IPS DF 6.9 (cell line): ENCODE measurements at regions not wholly inside any gene's neighbourhood (a gene's known extent, or its start where the extent isn't known, plus 50 kb on each side); places are given as distances from the start of the nearest gene placed in this dataset.
"Not testable (repeated sequence)": the region's sequence is repeated elsewhere in the genome, so short reads cannot be mapped to it uniquely, and the experiment has no call there.

Experiments
- DNase-seq: peaks from one replicate; pipeline ENCODE4 v3.0.0-alpha.2; 2013; ENCODE audit warnings: low read depth, low spot score
- H3K27ac ChIP-seq: one replicate; pipeline ENCODE4 v1.5.1; 2013; ENCODE audit warnings: low read length, control low read depth
- H3K27me3 ChIP-seq: 2 replicates; pipeline ENCODE4 v1.6.1; 2013; ENCODE audit warnings: mild to moderate bottlenecking, low read length; ENCODE audit not compliant: control insufficient read depth, insufficient read depth
- H3K36me3 ChIP-seq: 2 replicates; pipeline ENCODE4 v1.6.1; 2013; ENCODE audit warnings: low read length; ENCODE audit not compliant: control insufficient read depth, insufficient read depth
- H3K4me1 ChIP-seq: 2 replicates; pipeline ENCODE4 v1.6.1; 2013; ENCODE audit warnings: low read length; ENCODE audit not compliant: control insufficient read depth, insufficient read depth
- H3K4me3 ChIP-seq: 2 replicates; pipeline ENCODE4 v1.5.1; 2013; ENCODE audit warnings: mild to moderate bottlenecking, low read length
- H3K9me3 ChIP-seq: 2 replicates; pipeline ENCODE4 v1.6.1; 2013; ENCODE audit warnings: low read length, inconsistent platforms; ENCODE audit not compliant: control insufficient read depth, insufficient read depth
- WGBS: extraction: QIAGEN DNeasy Blood & Tissue Kit; methylation state at CpG from one replicate; pipeline ENCODE4 v1.1.7; 2013; ENCODE audit warnings: mixed read lengths, missing lambda C conversion rate; ENCODE audit not compliant: insufficient read length, insufficient coverage; 5-methylcytosine and 5-hydroxymethylcytosine counted together

- Histone ChIP-seq H3K4me3 (no peak overlapping the region), H3K9me3 (no peaks in the 10 kb centered on the region), H3K4me1 (no peaks in the 10 kb centered on the region), H3K27me3 (no peaks in the 10 kb centered on the region), H3K27ac (no peak overlapping the region), H3K36me3 (no peaks in the 10 kb centered on the region)
- no peak for DNase-seq
- no CpG with 5 or more reads among the region's 2 CpGs for WGBS
These were observed 448.5 kb downstream of the NXPH1 start for GRCh38 chr7:8881916-8882315.

GRCh38 chr7:8885480-8886000, 452.1 kb downstream of the NXPH1 start:
- no peak overlapping the region for H3K27ac ChIP-seq
- H3K27me3 ChIP-seq, result no peaks in the 10 kb centered on the region
- no peaks in the 10 kb centered on the region for H3K9me3 ChIP-seq
- no peak for DNase-seq
- H3K4me1 ChIP-seq, result no peaks in the 10 kb centered on the region
- no peak overlapping the region for H3K4me3 ChIP-seq
- no peaks in the 10 kb centered on the region for H3K36me3 ChIP-seq

GRCh38 chr7:8890346-8890745, 456.9 kb downstream of the NXPH1 start:
- H3K27me3 ChIP-seq, H3K4me3 ChIP-seq, DNase-seq, H3K36me3 ChIP-seq, H3K27ac ChIP-seq, H3K4me1 ChIP-seq, H3K9me3 ChIP-seq: not testable (repeated sequence)
- WGBS, result no CpG with 5 or more reads among the region's 30 CpGs

- H3K27me3 ChIP-seq, result no peaks in the 10 kb centered on the region
- H3K36me3 ChIP-seq, result no peaks in the 10 kb centered on the region
- H3K4me3 ChIP-seq, result no peak overlapping the region
- no CpG with 5 or more reads among the region's 2 CpGs for WGBS
- H3K27ac ChIP-seq, result no peak overlapping the region
- no peaks in the 10 kb centered on the region for H3K4me1 ChIP-seq
- H3K9me3 ChIP-seq, result no peaks in the 10 kb centered on the region
- no peak for DNase-seq
These were observed 460.4 kb downstream of the NXPH1 start for GRCh38 chr7:8893775-8894174.

GRCh38 chr7:8906396-8907075, 473.1 kb downstream of the NXPH1 start:
- 100% methylated on average over 1 of the region's 6 CpGs for WGBS
- DNase-seq, result no peak
- no peaks in the 10 kb centered on the region for H3K4me1 ChIP-seq
- no peaks in the 10 kb centered on the region for H3K36me3 ChIP-seq
- H3K9me3 ChIP-seq, result no peaks in the 10 kb centered on the region
- no peak overlapping the region for H3K27ac ChIP-seq
- no peaks in the 10 kb centered on the region for H3K27me3 ChIP-seq
- no peak overlapping the region for H3K4me3 ChIP-seq

GRCh38 chr7:8908889-8909288, 475.5 kb downstream of the NXPH1 start:
- Histone ChIP-seq H3K4me3 (no peak overlapping the region), H3K27me3 (no peaks in the 10 kb centered on the region), H3K4me1 (no peaks in the 10 kb centered on the region), H3K9me3 (no peaks in the 10 kb centered on the region), H3K27ac (no peak overlapping the region), H3K36me3 (no peaks in the 10 kb centered on the region)
- no CpG with 5 or more reads among the region's 1 CpG for WGBS
- no peak for DNase-seq

- Histone ChIP-seq H3K27me3 (no peaks in the 10 kb centered on the region), H3K4me3 (no peak overlapping the region), H3K4me1 (no peaks in the 10 kb centered on the region), H3K36me3 (no peaks in the 10 kb centered on the region), H3K27ac (no peak overlapping the region), H3K9me3 (no peaks in the 10 kb centered on the region)
- WGBS, result no CpG with 5 or more reads among the region's 2 CpGs
- no peak for DNase-seq
These were observed 480.3 kb downstream of the NXPH1 start for GRCh38 chr7:8913682-8914081.

- Histone ChIP-seq H3K9me3 (no peaks in the 10 kb centered on the region), H3K36me3 (no peaks in the 10 kb centered on the region), H3K4me1 (peaks cover 2% of the 10 kb centered on the region; the same call in 1 of the 2 replicates), H3K4me3 (no peak overlapping the region), H3K27me3 (no peaks in the 10 kb centered on the region), H3K27ac (no peak overlapping the region)
- DNase-seq, result no peak
- WGBS, result no CpG with 5 or more reads among the region's 1 CpG
These were observed 488.4 kb downstream of the NXPH1 start for GRCh38 chr7:8921807-8922206.

- no peaks in the 10 kb centered on the region for H3K9me3 ChIP-seq
- H3K27ac ChIP-seq, result no peak overlapping the region
- H3K36me3 ChIP-seq, result no peaks in the 10 kb centered on the region
- WGBS, result no CpG with 5 or more reads among the region's 2 CpGs
- H3K27me3 ChIP-seq, result no peaks in the 10 kb centered on the region
- no peak for DNase-seq
- H3K4me3 ChIP-seq, result no peak overlapping the region
- H3K4me1 ChIP-seq, result peaks cover 2% of the 10 kb centered on the region; the same call in 1 of the 2 replicates
These were observed 489.3 kb downstream of the NXPH1 start for GRCh38 chr7:8922726-8923125.

- H3K4me1 ChIP-seq, result peaks cover 2% of the 10 kb centered on the region; the same call in 1 of the 2 replicates
- no peak overlapping the region for H3K27ac ChIP-seq
- H3K27me3 ChIP-seq, result no peaks in the 10 kb centered on the region
- H3K4me3 ChIP-seq, result no peak overlapping the region
- H3K36me3 ChIP-seq, result no peaks in the 10 kb centered on the region
- DNase-seq, result no peak
- WGBS, result no CpG with 5 or more reads among the region's 2 CpGs
- H3K9me3 ChIP-seq, result no peaks in the 10 kb centered on the region
These were observed 489.9 kb downstream of the NXPH1 start for GRCh38 chr7:8923164-8923806.
